Liver (tissue), 8 donors: ENCODE measurements at regions not wholly inside any gene's neighbourhood (a gene's known extent, or its start where the extent isn't known, plus 50 kb on each side); places are given as distances from the start of the nearest gene placed in this dataset.

Source experiments
- DNase-seq: peaks from one replicate; pipeline ENCODE4 v3.0.0-alpha.2; 2017; ENCODE audit warnings: low spot score
- H3K27ac ChIP-seq, 2 donors: one replicate each; pipeline ENCODE4 v1.7.0; 2013; ENCODE audit warnings: inconsistent platforms in 2 of 2, low read length in 2 of 2, control low read depth in 1 of 2, low read depth in 1 of 2, mild to moderate bottlenecking in 1 of 2
- H3K27me3 ChIP-seq, 4 donors: one replicate each; pipeline versions ENCODE4 v1.6.1 to v1.7.0; 2013; ENCODE audit warnings: low read length in 3 of 4, inconsistent platforms in 1 of 4, mild to moderate bottlenecking in 1 of 4, moderate library complexity in 1 of 4; ENCODE audit not compliant: control insufficient read depth in 4 of 4, insufficient read depth in 4 of 4
- H3K36me3 ChIP-seq, 4 donors: one replicate each; pipeline versions ENCODE4 v1.6.1 to v1.7.0; 2013; ENCODE audit warnings: low read length in 3 of 4, mild to moderate bottlenecking in 3 of 4, low read depth in 1 of 4, moderate library complexity in 1 of 4; ENCODE audit not compliant: control insufficient read depth in 4 of 4, insufficient read depth in 3 of 4
- H3K4me1 ChIP-seq, 4 donors: one replicate each; pipeline versions ENCODE4 v1.6.1 to v1.7.0; 2013; ENCODE audit warnings: low read length in 3 of 4, mild to moderate bottlenecking in 3 of 4, moderate library complexity in 1 of 4; ENCODE audit not compliant: control insufficient read depth in 4 of 4, insufficient read depth in 4 of 4
- H3K4me3 ChIP-seq, 3 donors: one replicate each; pipeline versions ENCODE4 v1.6.1 to v1.7.0; 2013; ENCODE audit warnings: low read length in 3 of 3, control low read depth in 1 of 3, low read depth in 1 of 3, mild to moderate bottlenecking in 1 of 3
- H3K9ac ChIP-seq, 2 donors: one replicate each; pipeline ENCODE4 v1.7.0; 2013; ENCODE audit warnings: low read length in 2 of 2, mild to moderate bottlenecking in 2 of 2, moderate library complexity in 2 of 2, control low read depth in 1 of 2, low read depth in 1 of 2
- H3K9me3 ChIP-seq, 4 donors: one replicate each; pipeline versions ENCODE4 v1.6.1 to v1.7.0; 2013; ENCODE audit warnings: low read length in 3 of 4; ENCODE audit not compliant: control insufficient read depth in 4 of 4
- ATF3 ChIP-seq: IDR thresholded peaks from 2 replicates; pipeline ENCODE4 v1.6.1; 2016; ENCODE audit warnings: antibody characterized with exemption
- CTCF ChIP-seq: fragments of 150-350 bp; IDR thresholded peaks from 2 replicates; pipeline ENCODE4 v1.5.1; 2017; ENCODE audit warnings: improper control_type of control experiment, low read depth, low read length; ENCODE audit not compliant: missing input control
- EGR1 ChIP-seq, 2 donors: IDR thresholded peaks; 2 replicates each; pipeline ENCODE4 v1.6.1; 2016 to 2018; ENCODE audit warnings: antibody characterized with exemption in 2 of 2, low read depth in 2 of 2
- FOXA1 ChIP-seq: IDR thresholded peaks from 2 replicates; pipeline ENCODE4 v1.6.1; 2016; ENCODE audit warnings: antibody characterized with exemption
- FOXA2 ChIP-seq: IDR thresholded peaks from 2 replicates; pipeline ENCODE4 v1.6.1; 2016; ENCODE audit warnings: antibody characterized with exemption
- GABPA ChIP-seq, 2 donors: IDR thresholded peaks in 1 of 2; conservative IDR thresholded peaks in 1 of 2; 2 replicates each; pipeline ENCODE4 v1.6.1; 2016; ENCODE audit warnings: antibody characterized with exemption in 2 of 2, mild to moderate bottlenecking in 1 of 2, moderate library complexity in 1 of 2
- HNF4A ChIP-seq, 2 donors: conservative IDR thresholded peaks; 2 replicates each; pipeline ENCODE4 v1.6.1; 2016; ENCODE audit warnings: antibody characterized with exemption in 2 of 2, mild to moderate bottlenecking in 2 of 2
- HNF4G ChIP-seq: IDR thresholded peaks from 2 replicates; pipeline ENCODE4 v1.6.1; 2016; ENCODE audit warnings: antibody characterized with exemption
- JUND ChIP-seq, 2 donors: IDR thresholded peaks; 2 replicates each; pipeline ENCODE4 v1.6.1; 2016; ENCODE audit warnings: antibody characterized with exemption in 2 of 2
- MAX ChIP-seq: IDR thresholded peaks from 2 replicates; pipeline ENCODE4 v1.6.1; 2016; ENCODE audit warnings: antibody characterized with exemption
- NR2F2 ChIP-seq: IDR thresholded peaks from 2 replicates; pipeline ENCODE4 v1.6.1; 2016; ENCODE audit warnings: antibody characterized with exemption
- RAD21 ChIP-seq, 2 donors: IDR thresholded peaks; 2 replicates each; pipeline ENCODE4 v1.6.1; 2016; ENCODE audit warnings: antibody characterized with exemption in 2 of 2, mild to moderate bottlenecking in 2 of 2
- REST ChIP-seq: IDR thresholded peaks from 2 replicates; pipeline ENCODE4 v1.6.1; 2016; ENCODE audit warnings: antibody characterized with exemption, mild to moderate bottlenecking
- RXRA ChIP-seq, 2 donors: IDR thresholded peaks; 2 replicates each; pipeline ENCODE4 v1.6.1; 2017 to 2018; ENCODE audit warnings: antibody characterized with exemption in 2 of 2, mild to moderate bottlenecking in 1 of 2
- SP1 ChIP-seq: IDR thresholded peaks from 2 replicates; pipeline ENCODE4 v1.6.1; 2018; ENCODE audit warnings: antibody characterized with exemption, mild to moderate bottlenecking
- TAF1 ChIP-seq: conservative IDR thresholded peaks from 2 replicates; pipeline ENCODE4 v1.6.1; 2016; ENCODE audit warnings: antibody characterized with exemption, mild to moderate bottlenecking
- YY1 ChIP-seq: IDR thresholded peaks from 2 replicates; pipeline ENCODE4 v1.6.1; 2016; ENCODE audit warnings: antibody characterized with exemption, mild to moderate bottlenecking
- ZBTB33 ChIP-seq: IDR thresholded peaks from 2 replicates; pipeline ENCODE4 v1.6.1; 2016; ENCODE audit warnings: antibody characterized with exemption
- WGBS: extraction: QIAGEN DNeasy Blood & Tissue Kit; methylation state at CpG from one replicate; pipeline ENCODE4 v1.1.7; 2013; 5-methylcytosine and 5-hydroxymethylcytosine counted together
- donor health status: healthy.
- donor health status: healthy.
- donor health status: healthy.
- donor health status: healthy.
- donor health status: healthy.

GRCh38 chr3:132867526-132867925, 145.3 kb upstream of the NPHP3 start:
- WGBS = 48% methylated on average over 3 of the region's 3 CpGs
- Histone ChIP-seq H3K4me3 (no peak overlapping the region), H3K36me3 (no peaks in the 10 kb centered on the region), H3K4me1 (no peaks in the 10 kb centered on the region), H3K9me3 (no peaks in the 10 kb centered on the region), H3K27me3 (no peaks in the 10 kb centered on the region), H3K9ac (no peak overlapping the region), H3K27ac (no peak overlapping the region)
- TF ChIP-seq YY1 = no peak
- DNase-seq = no peak

- DNase-seq = no peak
- TF ChIP-seq GABPA (IDR thresholded peaks at IDR 0.05 in 1 of 2, conservative IDR thresholded peaks at IDR 0.05 in 1 of 2) (no peak), HNF4G (no peak), JUND (IDR thresholded peaks at IDR 0.05) (no peak), EGR1 (IDR thresholded peaks at IDR 0.05; ENCODE audit: low read depth in 2 of 2) (no peak), FOXA1 (no peak), RXRA (IDR thresholded peaks at IDR 0.05) (no peak), TAF1 (no peak), NR2F2 (no peak), FOXA2 (no peak), YY1 (no peak), SP1 (no peak), MAX (no peak), HNF4A (conservative IDR thresholded peaks at IDR 0.05) (no peak), ATF3 (no peak), REST (no peak), ZBTB33 (no peak), RAD21 (IDR thresholded peaks at IDR 0.05) (no peak), CTCF (no peak)
- Histone ChIP-seq H3K9me3 (no peaks in the 10 kb centered on the region), H3K36me3 (no peaks in the 10 kb centered on the region), H3K27ac (no peak overlapping the region), H3K27me3 (no peaks in the 10 kb centered on the region), H3K9ac (no peak overlapping the region), H3K4me1 (no peaks in the 10 kb centered on the region), H3K4me3 (no peak overlapping the region)
- WGBS = 83% methylated on average over 1 of the region's 1 CpG
Observed at GRCh38 chr3:132857317-132857716, 135.1 kb upstream of the NPHP3 start.
